PC-3 (cell line): ENCODE measurements at regions not wholly inside any gene's neighbourhood (a gene's known extent, or its start where the extent isn't known, plus 50 kb on each side); places are given as distances from the start of the nearest gene placed in this dataset.

Experiments
- EZH2 ChIP-seq: fragments of 300-600 bp; sonication (generic); IDR thresholded peaks from one replicate; pipeline ENCODE4 v1.6.1; 2017; ENCODE audit warnings: antibody characterized with exemption, mild to moderate bottlenecking, low read length; ENCODE audit not compliant: unreplicated experiment
- TF ChIP-seq, protein P1 (sequence below): fragments of 300-600 bp; sonication (generic); conservative IDR thresholded peaks from 2 replicates; pipeline ENCODE4 v1.5.1; 2017; ENCODE audit warnings: antibody characterized with exemption, low read depth, mild to moderate bottlenecking, low read length

DNA sequence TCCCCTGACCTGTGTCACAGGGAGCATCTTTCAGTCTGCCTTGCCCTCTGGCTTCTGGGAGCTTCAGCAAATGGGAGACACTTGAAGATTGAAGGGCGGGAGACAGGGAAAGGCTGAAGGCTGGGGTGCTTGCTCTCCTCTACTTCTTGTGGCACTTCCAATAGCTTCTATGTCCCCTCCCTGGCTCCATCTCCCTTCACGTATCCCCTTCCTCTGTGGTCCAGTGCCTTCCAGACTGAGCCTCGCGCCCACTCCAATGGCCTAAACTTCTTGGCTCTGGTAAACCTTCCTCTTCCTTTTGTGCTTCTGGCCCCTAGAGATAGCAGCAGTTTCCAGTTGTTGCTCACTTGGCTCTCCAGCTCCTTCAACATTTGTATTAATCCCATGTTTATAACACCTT lies 69.8 kb upstream of the TOPAZ1 start:
- TF ChIP-seq, protein P1, sequence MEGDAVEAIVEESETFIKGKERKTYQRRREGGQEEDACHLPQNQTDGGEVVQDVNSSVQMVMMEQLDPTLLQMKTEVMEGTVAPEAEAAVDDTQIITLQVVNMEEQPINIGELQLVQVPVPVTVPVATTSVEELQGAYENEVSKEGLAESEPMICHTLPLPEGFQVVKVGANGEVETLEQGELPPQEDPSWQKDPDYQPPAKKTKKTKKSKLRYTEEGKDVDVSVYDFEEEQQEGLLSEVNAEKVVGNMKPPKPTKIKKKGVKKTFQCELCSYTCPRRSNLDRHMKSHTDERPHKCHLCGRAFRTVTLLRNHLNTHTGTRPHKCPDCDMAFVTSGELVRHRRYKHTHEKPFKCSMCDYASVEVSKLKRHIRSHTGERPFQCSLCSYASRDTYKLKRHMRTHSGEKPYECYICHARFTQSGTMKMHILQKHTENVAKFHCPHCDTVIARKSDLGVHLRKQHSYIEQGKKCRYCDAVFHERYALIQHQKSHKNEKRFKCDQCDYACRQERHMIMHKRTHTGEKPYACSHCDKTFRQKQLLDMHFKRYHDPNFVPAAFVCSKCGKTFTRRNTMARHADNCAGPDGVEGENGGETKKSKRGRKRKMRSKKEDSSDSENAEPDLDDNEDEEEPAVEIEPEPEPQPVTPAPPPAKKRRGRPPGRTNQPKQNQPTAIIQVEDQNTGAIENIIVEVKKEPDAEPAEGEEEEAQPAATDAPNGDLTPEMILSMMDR: no peak
- no peak for TF ChIP-seq EZH2
